ENCODE measurements at regions not wholly inside any gene's neighbourhood (a gene's known extent, or its start where the extent isn't known, plus 50 kb on each side); places are given as distances from the start of the nearest gene placed in this dataset.

- H3K9me3 Mint-ChIP-seq (ENCODE audit: unreplicated experiment) = peaks cover 43% of the 10 kb centered on the region
- POLR2A ChIA-PET = interaction anchor here (0.5 to 1.3 kb wide), 4 partner anchors 8 to 101 kb away, joined by 3 to 7 read pairs (median 6); no protein-coding TSS in a partner anchor
- Histone ChIP-seq H3K9me3 (peaks cover 26% of the 10 kb centered on the region), H3K36me3 (ENCODE audit: control insufficient read depth, insufficient read depth, low read length) (no peaks in the 10 kb centered on the region), H3K4me1 (peaks cover 53% of the 10 kb centered on the region), H3K27me3 (replicated peaks; ENCODE audit: control insufficient read depth, insufficient read depth, low read length) (no peaks in the 10 kb centered on the region), H3K4me3 (ENCODE audit: low read depth, low read length) (peak overlapping the region; percentile 83)
- no peaks in the 10 kb centered on the region for H3K27me3 Mint-ChIP-seq (ENCODE audit: insufficient read depth, unreplicated experiment)
- DNase-seq = peak; percentile 64 to 78
- TF ChIP-seq CTCF (IDR thresholded peaks at IDR 0.05; ENCODE audit: insufficient read depth in 1 of 2, low read depth in 1 of 2, low read length in 1 of 2, severe bottlenecking in 1 of 2, unreplicated experiment in 1 of 2) = no peak
- CTCF ChIA-PET = no interaction called here
- peaks cover 41% of the 10 kb centered on the region for H3K36me3 Mint-ChIP-seq (ENCODE audit: insufficient read depth, unreplicated experiment)
- intact Hi-C loops (cut with micrococcal nuclease; ENCODE audit: unreplicated experiment) = loop anchor here (1.0 to 5.0 kb wide), 4 partner anchors 7 to 794 kb away; no protein-coding TSS in a partner anchor
- peaks cover 51% of the 10 kb centered on the region for H3K4me1 Mint-ChIP-seq (ENCODE audit: low read depth, unreplicated experiment)
- H3K27ac Mint-ChIP-seq (ENCODE audit: unreplicated experiment) = peak overlapping the region; percentile 93
- no TSS peak for BruUV-seq (replicated peaks)
- H3K4me3 Mint-ChIP-seq (ENCODE audit: unreplicated experiment) = peak overlapping the region; percentile 82
Observed at GRCh38 chr10:120978589-120979252, 127.6 kb downstream of the WDR11 start.

- Mint-ChIP-seq H3K4me3 (ENCODE audit: unreplicated experiment) (peak overlapping the region; percentile 82), H3K36me3 (ENCODE audit: insufficient read depth, unreplicated experiment) (peaks cover 45% of the 10 kb centered on the region), H3K27me3 (ENCODE audit: insufficient read depth, unreplicated experiment) (no peaks in the 10 kb centered on the region), H3K27ac (ENCODE audit: unreplicated experiment) (peak overlapping the region; percentile 93), H3K9me3 (ENCODE audit: unreplicated experiment) (peaks cover 34% of the 10 kb centered on the region), H3K4me1 (ENCODE audit: low read depth, unreplicated experiment) (peaks cover 57% of the 10 kb centered on the region)
- no peaks in the 10 kb centered on the region for H3K36me3 ChIP-seq (ENCODE audit: control insufficient read depth, insufficient read depth, low read length)
- no peak for TF ChIP-seq CTCF (IDR thresholded peaks at IDR 0.05; ENCODE audit: insufficient read depth in 1 of 2, low read depth in 1 of 2, low read length in 1 of 2, severe bottlenecking in 1 of 2, unreplicated experiment in 1 of 2)
- POLR2A ChIA-PET = interaction anchor here (0.5 to 1.3 kb wide), 4 partner anchors 9 to 100 kb away, joined by 3 to 7 read pairs (median 6); no protein-coding TSS in a partner anchor
- peaks cover 20% of the 10 kb centered on the region for H3K9me3 ChIP-seq
- BruUV-seq (replicated peaks) = no TSS peak
- H3K4me3 ChIP-seq (ENCODE audit: low read depth, low read length) = peak overlapping the region; percentile 83
- DNase-seq = peak; percentile 94 to 97
- no peaks in the 10 kb centered on the region for H3K27me3 ChIP-seq (replicated peaks; ENCODE audit: control insufficient read depth, insufficient read depth, low read length)
- H3K4me1 ChIP-seq = peaks cover 60% of the 10 kb centered on the region
- intact Hi-C loops (cut with micrococcal nuclease; ENCODE audit: unreplicated experiment) = loop anchor here (1.0 to 5.0 kb wide), 9 partner anchors 8 to 793 kb away; no protein-coding TSS in a partner anchor
- CTCF ChIA-PET = interaction anchor here (0.5 kb wide), 1 partner anchor 494 kb away, joined by 3 read pairs; no protein-coding TSS in a partner anchor
Observed at GRCh38 chr10:120979435-120980278, 128.5 kb downstream of the WDR11 start.
